ENCODE measurements at regions not wholly inside any gene's neighbourhood (a gene's known extent, or its start where the extent isn't known, plus 50 kb on each side); places are given as distances from the start of the nearest gene placed in this dataset.

- Histone ChIP-seq H3K27me3 (no peaks in the 10 kb centered on the region), H3K36me3 (no peaks in the 10 kb centered on the region), H3K4me1 (no peaks in the 10 kb centered on the region), H3K27ac (no peak overlapping the region), H3K9me3 (no peaks in the 10 kb centered on the region), H3K4me3 (no peak overlapping the region)
- no peak for DNase-seq
- TF ChIP-seq, protein P1, sequence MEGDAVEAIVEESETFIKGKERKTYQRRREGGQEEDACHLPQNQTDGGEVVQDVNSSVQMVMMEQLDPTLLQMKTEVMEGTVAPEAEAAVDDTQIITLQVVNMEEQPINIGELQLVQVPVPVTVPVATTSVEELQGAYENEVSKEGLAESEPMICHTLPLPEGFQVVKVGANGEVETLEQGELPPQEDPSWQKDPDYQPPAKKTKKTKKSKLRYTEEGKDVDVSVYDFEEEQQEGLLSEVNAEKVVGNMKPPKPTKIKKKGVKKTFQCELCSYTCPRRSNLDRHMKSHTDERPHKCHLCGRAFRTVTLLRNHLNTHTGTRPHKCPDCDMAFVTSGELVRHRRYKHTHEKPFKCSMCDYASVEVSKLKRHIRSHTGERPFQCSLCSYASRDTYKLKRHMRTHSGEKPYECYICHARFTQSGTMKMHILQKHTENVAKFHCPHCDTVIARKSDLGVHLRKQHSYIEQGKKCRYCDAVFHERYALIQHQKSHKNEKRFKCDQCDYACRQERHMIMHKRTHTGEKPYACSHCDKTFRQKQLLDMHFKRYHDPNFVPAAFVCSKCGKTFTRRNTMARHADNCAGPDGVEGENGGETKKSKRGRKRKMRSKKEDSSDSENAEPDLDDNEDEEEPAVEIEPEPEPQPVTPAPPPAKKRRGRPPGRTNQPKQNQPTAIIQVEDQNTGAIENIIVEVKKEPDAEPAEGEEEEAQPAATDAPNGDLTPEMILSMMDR (IDR thresholded peaks at IDR 0.05) = no peak
- TF ChIP-seq POLR2A (IDR thresholded peaks at IDR 0.05) = no peak
- 64 to 70% methylated on average over 6 of the region's 6 CpGs for WGBS, 2 donors
- intact Hi-C loops (cut with DNase I) = no loop called here
Measured at GRCh38 chr3:117477214-117477755, 767.7 kb downstream of the TUSC7 start.

- intact Hi-C loops (cut with DNase I) = no loop called here
- Histone ChIP-seq H3K4me3 (no peak overlapping the region), H3K27ac (no peak overlapping the region), H3K4me1 (no peaks in the 10 kb centered on the region), H3K9me3 (no peaks in the 10 kb centered on the region), H3K27me3 (no peaks in the 10 kb centered on the region), H3K36me3 (no peaks in the 10 kb centered on the region)
- WGBS, 2 donors = 79 to 81% methylated on average over 2 of the region's 2 CpGs
- TF ChIP-seq POLR2A (IDR thresholded peaks at IDR 0.05) = no peak
- TF ChIP-seq, protein P1 (IDR thresholded peaks at IDR 0.05) = no peak
- DNase-seq = no peak
Measured at GRCh38 chr3:117479095-117479494, 769.5 kb downstream of the TUSC7 start.

DNA sequence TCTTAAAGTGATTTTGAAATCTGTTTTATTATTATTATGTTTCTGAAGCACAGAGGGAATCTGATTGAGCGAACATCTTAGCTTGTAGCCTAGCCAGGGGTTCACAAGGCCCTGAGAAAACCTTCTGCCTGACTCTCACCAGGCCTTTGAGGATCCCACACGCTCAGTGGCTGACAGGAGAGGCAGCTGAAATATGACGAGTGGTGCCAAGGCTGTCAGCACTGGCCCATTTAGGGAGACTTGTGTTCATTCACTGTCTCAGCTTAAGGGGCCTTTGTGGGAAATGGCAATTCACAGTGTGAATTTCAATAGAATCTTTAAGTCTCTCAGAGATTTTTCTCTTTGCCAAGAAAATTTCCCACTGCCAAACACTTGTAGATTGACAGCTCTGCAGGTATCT lies 770.9 kb downstream of the TUSC7 start:
- H3K9me3 ChIP-seq = no peaks in the 10 kb centered on the region
- intact Hi-C loops (cut with DNase I) = no loop called here
- no peak overlapping the region for H3K27ac ChIP-seq
- no peaks in the 10 kb centered on the region for H3K36me3 ChIP-seq
- no peak overlapping the region for H3K4me3 ChIP-seq
- no peaks in the 10 kb centered on the region for H3K27me3 ChIP-seq
- no peaks in the 10 kb centered on the region for H3K4me1 ChIP-seq
- DNase-seq = no peak
- 60 to 89% methylated on average over 3 of the region's 3 CpGs for WGBS, 2 donors
- no peak for TF ChIP-seq POLR2A (IDR thresholded peaks at IDR 0.05)
- TF ChIP-seq, protein P1 (IDR thresholded peaks at IDR 0.05) = no peak

GRCh38 chr3:117480972-117481371 lies 771.4 kb downstream of the TUSC7 start:
- no peaks in the 10 kb centered on the region for H3K4me1 ChIP-seq
- H3K27me3 ChIP-seq = no peaks in the 10 kb centered on the region
- no peaks in the 10 kb centered on the region for H3K36me3 ChIP-seq
- H3K9me3 ChIP-seq = no peaks in the 10 kb centered on the region
- TF ChIP-seq, protein P1 (IDR thresholded peaks at IDR 0.05) = no peak
- no peak for TF ChIP-seq POLR2A (IDR thresholded peaks at IDR 0.05)
- 16 to 58% methylated on average over 1 of the region's 1 CpG for WGBS, 2 donors
- H3K4me3 ChIP-seq = no peak overlapping the region
- no peak for DNase-seq
- H3K27ac ChIP-seq = no peak overlapping the region
- intact Hi-C loops (cut with DNase I) = no loop called here

GRCh38 chr3:117483839-117484238 lies 774.3 kb downstream of the TUSC7 start:
- TF ChIP-seq POLR2A (IDR thresholded peaks at IDR 0.05) = no peak
- TF ChIP-seq, protein P1 (IDR thresholded peaks at IDR 0.05) = no peak
- 80 to 83% methylated on average over 4 of the region's 4 CpGs for WGBS, 2 donors
- no peak for DNase-seq
- Histone ChIP-seq H3K4me3 (no peak overlapping the region), H3K36me3 (no peaks in the 10 kb centered on the region), H3K27me3 (no peaks in the 10 kb centered on the region), H3K9me3 (no peaks in the 10 kb centered on the region), H3K27ac (no peak overlapping the region), H3K4me1 (no peaks in the 10 kb centered on the region)
- intact Hi-C loops (cut with DNase I) = no loop called here
